Skeletal muscle satellite cell (primary cell): ENCODE measurements at regions not wholly inside any gene's neighbourhood (a gene's known extent, or its start where the extent isn't known, plus 50 kb on each side); places are given as distances from the start of the nearest gene placed in this dataset.
"Not testable (repeated sequence)": the region's sequence is repeated elsewhere in the genome, so short reads cannot be mapped to it uniquely, and the experiment has no call there.

Source experiments
- H3K27me3 ChIP-seq: 2 replicates; pipeline ENCODE4 v1.7.0; 2013; ENCODE audit warnings: low read length; ENCODE audit not compliant: control insufficient read depth, insufficient read depth
- H3K36me3 ChIP-seq: 2 replicates; pipeline ENCODE4 v1.7.0; 2013; ENCODE audit warnings: mild to moderate bottlenecking, control low read depth, low read length; ENCODE audit not compliant: insufficient read depth
- H3K4me1 ChIP-seq: 2 replicates; pipeline ENCODE4 v1.7.0; 2013; ENCODE audit warnings: low read length; ENCODE audit not compliant: control insufficient read depth, insufficient read depth
- H3K4me2 ChIP-seq: 2 replicates; pipeline ENCODE4 v1.7.0; 2013; ENCODE audit warnings: mild to moderate bottlenecking, low read length
- H3K4me3 ChIP-seq: 2 replicates; pipeline ENCODE4 v1.7.0; 2013; ENCODE audit warnings: low read length
- H3K9ac ChIP-seq: 2 replicates; pipeline ENCODE4 v1.7.0; 2013; ENCODE audit warnings: mild to moderate bottlenecking, low read depth, low read length, moderate library complexity
- H3K9me3 ChIP-seq: replicated peaks from 2 replicates; pipeline ENCODE4 v1.7.0; 2013; ENCODE audit warnings: mild to moderate bottlenecking, control low read depth, low read length

DNA sequence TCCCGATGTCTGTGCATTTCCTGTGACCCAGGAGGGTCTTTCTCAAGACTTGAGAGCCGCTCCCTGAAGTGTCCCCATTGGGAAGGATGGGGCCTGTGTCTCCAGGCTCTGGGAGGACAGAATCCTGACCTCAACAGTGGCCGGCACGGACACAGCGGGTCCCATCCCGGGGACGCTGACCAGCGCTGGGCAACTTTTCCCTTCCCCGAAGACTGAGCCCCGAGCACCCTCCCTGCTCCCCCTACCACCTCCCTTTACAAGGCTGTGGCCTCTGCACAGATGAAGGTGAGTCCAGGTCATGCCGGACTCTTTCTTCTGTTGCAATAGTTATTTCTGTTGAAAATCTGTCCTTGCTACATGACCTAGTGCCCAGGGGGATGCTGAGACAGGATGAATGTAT lies 135.7 kb downstream of the TMEM121 start:
- H3K4me2 ChIP-seq, H3K9me3 ChIP-seq, H3K4me1 ChIP-seq, H3K9ac ChIP-seq, H3K4me3 ChIP-seq, H3K27me3 ChIP-seq, H3K36me3 ChIP-seq: not testable (repeated sequence)

- H3K27me3 ChIP-seq, H3K4me3 ChIP-seq, H3K9me3 ChIP-seq, H3K4me1 ChIP-seq, H3K4me2 ChIP-seq, H3K9ac ChIP-seq, H3K36me3 ChIP-seq: not testable (repeated sequence)
These were observed 136.2 kb downstream of the TMEM121 start for GRCh38 chr14:105662592-105662991.

- not testable (repeated sequence) for H3K36me3 ChIP-seq, H3K9me3 ChIP-seq, H3K4me2 ChIP-seq, H3K27me3 ChIP-seq, H3K4me3 ChIP-seq, H3K4me1 ChIP-seq, H3K9ac ChIP-seq
These were observed 136.9 kb downstream of the TMEM121 start for GRCh38 chr14:105663323-105663722.

DNA sequence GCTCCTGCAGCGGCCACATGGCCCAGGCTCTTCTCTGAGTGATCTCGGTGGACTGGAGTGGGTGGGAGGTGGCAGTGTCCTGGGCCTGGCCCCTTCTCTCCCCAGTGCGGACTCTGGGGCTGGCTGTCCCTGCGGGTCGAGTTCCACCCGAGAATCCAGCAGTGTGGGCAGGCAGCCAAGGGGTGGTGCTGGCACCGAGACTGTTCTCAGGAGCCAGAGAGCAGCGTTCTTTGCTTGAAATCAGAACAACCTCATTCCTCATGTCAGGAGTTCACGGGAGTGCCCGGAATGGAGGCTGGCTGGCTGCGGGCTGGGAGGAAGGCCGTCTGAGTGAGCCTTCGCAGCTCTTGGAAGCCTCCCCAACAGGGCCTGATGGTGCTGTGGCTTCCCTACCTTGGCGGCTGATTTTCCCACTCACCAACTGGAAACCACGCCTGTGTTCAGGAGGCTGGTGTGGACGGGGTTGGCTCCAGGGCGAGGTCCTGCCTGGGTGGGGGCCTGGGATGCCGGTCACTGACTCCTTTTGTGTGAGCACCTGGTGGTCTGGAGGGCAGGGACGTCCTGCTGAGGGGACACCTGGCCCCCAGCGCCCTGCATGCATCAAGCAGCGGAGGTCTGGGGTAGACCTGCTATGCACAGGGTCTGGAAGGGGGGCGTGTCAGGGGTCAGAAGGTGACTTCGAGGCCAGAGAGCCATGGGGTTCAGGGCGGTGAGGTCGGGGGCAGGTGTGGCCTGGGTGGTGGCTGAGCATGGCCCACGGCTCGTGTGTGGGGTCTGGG lies 137.6 kb downstream of the TMEM121 start:
- not testable (repeated sequence) for H3K27me3 ChIP-seq, H3K36me3 ChIP-seq, H3K9me3 ChIP-seq, H3K4me3 ChIP-seq, H3K9ac ChIP-seq, H3K4me1 ChIP-seq, H3K4me2 ChIP-seq

- Histone ChIP-seq H3K9me3 (peaks cover 5% of the 10 kb centered on the region), H3K4me1 (no peaks in the 10 kb centered on the region), H3K36me3 (no peaks in the 10 kb centered on the region), H3K9ac (no peak overlapping the region), H3K27me3 (no peaks in the 10 kb centered on the region), H3K4me3 (no peak overlapping the region), H3K4me2 (no peak overlapping the region)
These were observed 138.3 kb downstream of the TMEM121 start for GRCh38 chr14:105664691-105665090.

DNA sequence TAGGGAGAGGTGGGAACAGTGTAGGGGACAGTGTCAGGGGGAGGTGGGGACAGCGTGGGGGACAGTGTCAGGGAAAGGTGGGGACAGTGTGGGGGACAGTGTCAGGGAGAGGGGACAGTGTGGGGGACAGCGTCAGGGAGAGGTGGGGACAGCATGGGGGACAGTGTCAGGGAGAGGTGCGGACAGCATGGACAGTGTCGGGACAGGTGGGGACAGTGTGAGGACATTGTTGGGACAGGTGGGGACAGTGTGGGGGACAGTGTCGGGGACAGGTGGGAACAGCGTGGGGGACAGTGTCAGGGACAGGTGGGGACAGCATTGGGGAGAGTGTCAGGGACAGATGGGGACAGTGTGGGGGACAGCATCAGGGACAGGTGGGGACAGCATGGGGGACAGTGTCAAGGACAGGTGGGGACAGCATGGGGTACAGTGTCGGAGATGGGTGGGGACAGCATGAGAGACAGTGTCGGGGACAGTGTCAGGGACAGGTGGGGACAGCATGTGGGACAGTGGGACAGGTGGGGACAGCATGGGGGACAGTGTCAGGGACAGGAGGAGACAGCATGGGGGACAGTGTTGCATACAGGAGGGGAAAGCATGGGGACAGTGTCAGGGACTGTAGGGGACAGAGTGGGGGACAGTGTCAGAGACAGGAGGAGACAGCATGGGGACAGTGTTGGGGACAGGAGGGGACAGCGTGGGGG lies 139.0 kb downstream of the TMEM121 start:
- Histone ChIP-seq H3K4me1 (no peaks in the 10 kb centered on the region), H3K36me3 (no peaks in the 10 kb centered on the region), H3K9ac (no peak overlapping the region), H3K27me3 (no peaks in the 10 kb centered on the region), H3K4me3 (no peak overlapping the region), H3K9me3 (peaks cover 5% of the 10 kb centered on the region), H3K4me2 (no peak overlapping the region)

GRCh38 chr14:105665951-105666277 lies 139.5 kb downstream of the TMEM121 start:
- Histone ChIP-seq H3K4me2 (no peak overlapping the region), H3K4me3 (no peak overlapping the region), H3K9ac (no peak overlapping the region), H3K9me3 (peaks cover under 1% of the 10 kb centered on the region), H3K27me3 (no peaks in the 10 kb centered on the region), H3K36me3 (no peaks in the 10 kb centered on the region), H3K4me1 (no peaks in the 10 kb centered on the region)

DNA sequence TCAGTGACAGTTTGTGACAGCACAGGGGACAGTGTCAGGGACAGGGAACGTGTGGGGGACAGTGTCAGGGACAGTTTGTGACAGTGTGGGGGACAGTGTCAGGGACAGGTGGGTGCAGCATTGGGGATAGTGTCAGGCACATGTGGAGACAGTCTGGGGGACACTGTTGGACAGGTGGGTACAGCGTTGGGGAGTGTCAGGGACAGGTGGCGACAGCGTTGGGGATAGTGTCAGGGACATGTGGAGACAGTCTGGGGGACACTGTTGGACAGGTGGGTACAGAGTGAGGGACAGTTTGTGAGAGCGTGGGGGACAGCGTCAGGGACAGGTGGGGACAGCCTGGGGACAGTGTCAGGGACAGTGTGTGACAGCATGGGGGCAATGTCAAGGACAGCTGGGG lies 140.0 kb downstream of the TMEM121 start:
- no peaks in the 10 kb centered on the region for H3K9me3 ChIP-seq
- no peaks in the 10 kb centered on the region for H3K27me3 ChIP-seq
- H3K36me3 ChIP-seq, result no peaks in the 10 kb centered on the region
- no peaks in the 10 kb centered on the region for H3K4me1 ChIP-seq
- H3K4me2 ChIP-seq, result no peak overlapping the region
- H3K4me3 ChIP-seq, result no peak overlapping the region
- no peak overlapping the region for H3K9ac ChIP-seq

DNA sequence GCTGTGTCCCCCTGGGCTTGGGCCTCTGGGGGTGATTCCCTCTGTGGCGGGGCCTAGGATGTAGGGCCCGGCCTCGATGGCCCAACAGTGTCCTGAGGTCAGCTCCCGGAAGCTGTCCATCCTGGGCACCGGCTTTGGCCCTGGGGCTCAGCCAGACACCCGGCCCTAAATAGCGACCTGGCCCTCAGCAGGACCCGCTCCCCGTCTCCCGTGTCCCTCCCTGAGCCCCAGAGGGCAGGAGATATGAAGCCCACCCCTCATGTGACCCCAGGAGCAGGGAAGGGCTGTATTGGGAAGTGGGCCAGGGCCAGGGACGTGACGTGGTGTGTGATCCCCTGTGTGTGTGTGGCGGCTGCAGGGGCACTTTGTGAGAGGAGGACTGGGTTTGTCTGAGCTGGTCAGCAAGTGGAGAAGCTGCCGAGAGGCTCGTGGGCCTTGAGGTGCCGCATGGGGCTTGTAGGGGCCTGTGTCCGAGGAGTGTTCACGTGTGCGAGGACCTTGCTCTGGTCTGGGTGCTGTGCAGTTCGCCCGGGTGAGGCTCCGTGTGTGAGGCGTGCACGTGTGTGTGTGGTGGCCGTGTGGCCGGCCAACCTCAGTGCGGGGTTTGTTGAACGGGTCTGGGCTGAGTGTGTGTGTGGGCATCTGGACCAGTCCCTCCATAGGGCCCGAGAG lies 140.7 kb downstream of the TMEM121 start:
- H3K27me3 ChIP-seq, H3K4me1 ChIP-seq, H3K9ac ChIP-seq, H3K36me3 ChIP-seq, H3K9me3 ChIP-seq, H3K4me3 ChIP-seq, H3K4me2 ChIP-seq: not testable (repeated sequence)

GRCh38 chr14:105667663-105668020 lies 141.3 kb downstream of the TMEM121 start:
- not testable (repeated sequence) for H3K36me3 ChIP-seq, H3K9ac ChIP-seq, H3K4me2 ChIP-seq, H3K9me3 ChIP-seq, H3K4me1 ChIP-seq, H3K4me3 ChIP-seq, H3K27me3 ChIP-seq

DNA sequence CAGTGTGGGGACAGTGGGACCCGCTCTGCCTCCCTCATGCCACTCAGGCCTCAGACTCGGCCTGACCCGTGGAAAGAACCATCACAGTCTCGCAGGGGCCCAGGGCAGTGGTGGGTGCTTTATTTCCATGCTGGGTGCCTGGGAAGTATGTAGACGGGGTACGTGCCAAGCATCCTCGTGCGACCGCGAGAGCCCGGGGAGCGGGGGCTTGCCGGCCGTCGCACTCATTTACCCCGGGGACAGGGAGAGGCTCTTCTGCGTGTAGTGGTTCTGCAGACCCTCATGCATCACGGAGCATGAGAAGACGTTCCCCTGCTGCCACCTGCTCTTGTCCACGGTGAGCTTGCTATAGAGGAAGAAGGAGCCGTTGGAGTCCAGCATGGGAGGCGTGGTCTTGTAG lies 141.6 kb downstream of the TMEM121 start:
- H3K4me2 ChIP-seq, H3K4me1 ChIP-seq, H3K27me3 ChIP-seq, H3K9ac ChIP-seq, H3K9me3 ChIP-seq, H3K4me3 ChIP-seq, H3K36me3 ChIP-seq: not testable (repeated sequence)
